ENCODE measurements at regions not wholly inside any gene's neighbourhood (a gene's known extent, or its start where the extent isn't known, plus 50 kb on each side); places are given as distances from the start of the nearest gene placed in this dataset.
A peak's percentile ranks its signal among the peaks of the same experiment; 100 is the strongest.

GRCh38 chr1:56417646-56418045, 161.7 kb downstream of the PLPP3 start:
- DNase-seq: peak; percentile 9

GRCh38 chr1:56416495-56416894, 162.9 kb downstream of the PLPP3 start:
- no peak for DNase-seq

GRCh38 chr1:56415720-56416119, 163.6 kb downstream of the PLPP3 start:
- no peak for DNase-seq

- peak; percentile 29 for DNase-seq
Measured at GRCh38 chr1:56415258-56415657, 164.1 kb downstream of the PLPP3 start.

- peak; percentile 93 for DNase-seq
Measured at GRCh38 chr1:56414728-56415224, 164.6 kb downstream of the PLPP3 start.

GRCh38 chr1:56413671-56414199, 165.6 kb downstream of the PLPP3 start:
- DNase-seq: peak; percentile 39

GRCh38 chr1:56411484-56412180, 167.7 kb downstream of the PLPP3 start:
- no peak for DNase-seq

- DNase-seq: no peak
Measured at GRCh38 chr1:56411021-56411420, 168.3 kb downstream of the PLPP3 start.

- no peak for DNase-seq
Measured at GRCh38 chr1:56410405-56410804, 169.0 kb downstream of the PLPP3 start.

- DNase-seq: peak; percentile 54
Measured at GRCh38 chr1:56409112-56409691, 170.2 kb downstream of the PLPP3 start.

- no peak for DNase-seq
Measured at GRCh38 chr1:56406821-56407220, 172.5 kb downstream of the PLPP3 start.

- no peak for DNase-seq
Measured at GRCh38 chr1:56404561-56405030, 174.8 kb downstream of the PLPP3 start.

GRCh38 chr1:56404066-56404465, 175.3 kb downstream of the PLPP3 start:
- DNase-seq: no peak

- no peak for DNase-seq
Measured at GRCh38 chr1:56403321-56403720, 176.0 kb downstream of the PLPP3 start.

GRCh38 chr1:56401191-56401590, 178.2 kb downstream of the PLPP3 start:
- no peak for DNase-seq

- no peak for DNase-seq
Measured at GRCh38 chr1:56400526-56400925, 178.8 kb downstream of the PLPP3 start.

- DNase-seq: no peak
Measured at GRCh38 chr1:56399795-56400194, 179.6 kb downstream of the PLPP3 start.

- no peak for DNase-seq
Measured at GRCh38 chr1:56399326-56399725, 180.0 kb downstream of the PLPP3 start.

GRCh38 chr1:56397811-56398231, 181.5 kb downstream of the PLPP3 start:
- DNase-seq: no peak

GRCh38 chr1:56397409-56397808, 182.0 kb downstream of the PLPP3 start:
- no peak for DNase-seq

- peak; percentile 32 for DNase-seq
Measured at GRCh38 chr1:56396581-56396980, 182.8 kb downstream of the PLPP3 start.

GRCh38 chr1:56395776-56396175, 183.6 kb downstream of the PLPP3 start:
- peak; percentile 1 for DNase-seq

GRCh38 chr1:56394298-56394697, 185.1 kb downstream of the PLPP3 start:
- no peak for DNase-seq

Measured in NCI-H69 (cell line).